ENCODE measurements at regions not wholly inside any gene's neighbourhood (a gene's known extent, or its start where the extent isn't known, plus 50 kb on each side); places are given as distances from the start of the nearest gene placed in this dataset.

DNA sequence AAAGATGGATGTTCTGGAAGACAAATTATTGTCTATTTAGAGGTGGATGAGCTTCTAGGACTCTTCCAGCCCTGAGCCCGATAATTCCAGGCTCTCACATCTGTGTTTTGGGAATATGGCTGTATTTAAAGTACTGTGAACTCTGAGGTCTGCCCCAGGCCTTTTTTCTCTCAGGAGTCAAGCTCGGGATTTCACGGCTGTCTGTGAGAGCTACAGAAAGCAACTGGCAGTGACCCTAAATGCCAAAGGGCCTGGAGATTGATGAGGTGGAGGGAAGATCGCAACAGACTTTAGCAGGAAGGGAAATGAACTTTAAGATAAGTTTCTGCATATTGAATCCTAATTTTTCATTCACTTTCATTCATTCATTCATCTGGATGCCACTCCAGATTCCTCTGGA, 51.0 kb upstream of the COL13A1 start:
- Histone ChIP-seq H3K4me3 (ENCODE audit: low read depth, low read length) (no peak overlapping the region), H3K4me1 (ENCODE audit: control insufficient read depth, insufficient read depth, low read length, unreplicated experiment) (no peaks in the 10 kb centered on the region), H3K27me3 (ENCODE audit: insufficient read depth, low read length) (peaks cover 31% of the 10 kb centered on the region), H3K36me3 (ENCODE audit: insufficient read depth, low read length) (no peaks in the 10 kb centered on the region), H3K27ac (ENCODE audit: low read depth, low read length) (no peak overlapping the region), H2AFZ (ENCODE audit: low read length, unreplicated experiment) (no peak overlapping the region), H3K79me2 (ENCODE audit: control insufficient read depth, insufficient read depth, low read length, unreplicated experiment) (no peaks in the 10 kb centered on the region)

DNA sequence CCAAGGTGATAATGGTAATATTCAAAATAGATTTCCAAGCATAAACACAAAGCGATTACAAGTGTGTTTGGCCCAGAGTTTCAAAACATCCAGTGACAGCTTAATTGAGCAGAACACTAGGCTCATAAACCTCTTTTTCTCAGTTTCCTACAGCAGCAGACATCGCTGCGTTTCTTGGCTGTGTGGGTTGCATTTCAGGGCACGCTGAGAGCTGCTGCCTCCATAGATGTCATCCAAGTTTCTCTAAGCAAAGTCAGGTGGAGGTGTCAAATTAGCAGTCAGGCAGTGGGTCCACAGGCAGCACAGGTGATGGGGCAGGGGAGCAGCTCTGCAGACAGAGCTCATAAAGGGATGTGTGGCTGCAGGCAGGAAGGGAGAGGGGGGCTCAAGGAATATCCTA, 50.5 kb upstream of the COL13A1 start:
- H2AFZ ChIP-seq (ENCODE audit: low read length, unreplicated experiment), result no peak overlapping the region
- no peaks in the 10 kb centered on the region for H3K36me3 ChIP-seq (ENCODE audit: insufficient read depth, low read length)
- peaks cover 31% of the 10 kb centered on the region for H3K27me3 ChIP-seq (ENCODE audit: insufficient read depth, low read length)
- no peak overlapping the region for H3K4me3 ChIP-seq (ENCODE audit: low read depth, low read length)
- H3K27ac ChIP-seq (ENCODE audit: low read depth, low read length), result no peak overlapping the region
- no peaks in the 10 kb centered on the region for H3K4me1 ChIP-seq (ENCODE audit: control insufficient read depth, insufficient read depth, low read length, unreplicated experiment)
- H3K79me2 ChIP-seq (ENCODE audit: control insufficient read depth, insufficient read depth, low read length, unreplicated experiment), result no peaks in the 10 kb centered on the region

Measured in ACC112 (cell line).